ENCODE measurements at regions not wholly inside any gene's neighbourhood (a gene's known extent, or its start where the extent isn't known, plus 50 kb on each side); places are given as distances from the start of the nearest gene placed in this dataset.

DNA sequence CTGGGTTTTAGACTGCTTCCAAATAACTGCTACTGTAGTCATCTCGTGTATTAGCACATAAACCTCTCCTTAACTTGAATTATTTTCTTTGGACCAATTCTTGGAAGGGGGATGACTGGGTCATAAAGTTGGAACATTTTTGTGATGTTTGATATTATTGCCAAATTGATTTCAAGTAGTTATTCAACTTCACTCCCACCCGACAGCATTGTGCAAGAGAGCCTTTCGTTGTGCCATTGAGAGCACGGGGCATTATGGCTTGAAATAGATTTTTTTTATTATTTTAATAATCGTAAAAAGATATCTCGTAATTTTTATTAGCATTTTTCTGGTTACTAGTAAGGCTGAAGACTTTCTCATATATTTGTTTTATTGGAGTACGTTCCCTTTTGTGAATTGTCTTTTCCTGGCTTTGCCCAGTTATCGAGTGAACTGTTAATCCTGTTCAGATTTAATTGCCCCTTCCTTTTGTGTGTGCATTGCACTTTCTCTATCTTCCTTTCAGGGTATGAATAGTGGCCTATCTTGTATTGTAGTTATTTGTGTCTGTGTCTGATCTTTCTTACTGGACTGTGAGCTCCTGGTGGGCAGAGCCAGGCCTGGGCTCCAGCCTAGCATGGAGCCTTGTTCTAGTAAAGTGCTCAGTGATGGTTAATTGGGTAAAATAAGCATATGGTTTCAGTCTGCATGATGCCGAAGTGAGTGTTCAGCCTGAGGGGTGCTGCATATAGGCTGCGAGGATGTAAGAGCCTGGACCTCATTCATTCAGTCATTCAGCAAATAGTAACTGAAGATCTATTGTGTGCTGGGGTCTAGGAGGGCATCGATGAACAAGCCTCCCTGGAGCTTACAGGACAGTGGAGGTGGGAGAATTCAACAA lies 93.5 kb upstream of the SHB start:
- no peak for TF ChIP-seq CTCF (conservative IDR thresholded peaks at IDR 0.05; ENCODE audit: low read depth, low read length)
- no peak overlapping the region for H3K4me3 ChIP-seq (ENCODE audit: low read depth, low read length)
- DNase-seq (ENCODE audit: low read depth), result no peak

DNA sequence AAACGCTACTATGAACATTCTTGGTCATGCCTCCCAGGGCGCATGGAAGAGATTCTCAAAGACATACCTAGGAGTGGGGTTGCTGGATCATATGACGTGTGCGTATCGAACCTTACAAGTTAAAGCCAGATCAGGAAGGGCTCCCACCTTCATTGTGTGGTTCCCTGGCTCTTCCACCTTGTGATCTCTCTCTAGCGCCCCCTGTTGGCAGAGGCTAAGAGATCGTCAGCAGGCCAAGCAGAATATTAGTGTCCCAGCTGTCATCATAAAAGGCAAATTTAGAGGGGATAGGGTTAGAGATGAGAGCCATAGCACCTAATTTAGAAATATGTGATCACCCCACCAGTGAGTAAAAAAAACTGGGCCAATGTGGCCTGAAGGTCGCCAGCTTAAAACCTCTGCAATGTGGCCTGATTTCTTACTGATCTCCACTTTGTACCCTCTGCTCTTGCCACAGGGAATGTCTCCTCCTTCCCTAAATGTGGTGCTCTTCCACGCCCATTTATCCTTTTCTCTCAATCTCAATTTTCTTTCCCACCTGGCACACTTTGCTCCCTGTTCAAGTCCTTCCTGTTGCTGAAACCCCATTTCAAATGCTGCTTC lies 91.7 kb upstream of the SHB start:
- no peak for DNase-seq (ENCODE audit: low read depth)
- TF ChIP-seq CTCF (conservative IDR thresholded peaks at IDR 0.05; ENCODE audit: low read depth, low read length), result peak; percentile 91
- H3K4me3 ChIP-seq (ENCODE audit: low read depth, low read length), result no peak overlapping the region

DNA sequence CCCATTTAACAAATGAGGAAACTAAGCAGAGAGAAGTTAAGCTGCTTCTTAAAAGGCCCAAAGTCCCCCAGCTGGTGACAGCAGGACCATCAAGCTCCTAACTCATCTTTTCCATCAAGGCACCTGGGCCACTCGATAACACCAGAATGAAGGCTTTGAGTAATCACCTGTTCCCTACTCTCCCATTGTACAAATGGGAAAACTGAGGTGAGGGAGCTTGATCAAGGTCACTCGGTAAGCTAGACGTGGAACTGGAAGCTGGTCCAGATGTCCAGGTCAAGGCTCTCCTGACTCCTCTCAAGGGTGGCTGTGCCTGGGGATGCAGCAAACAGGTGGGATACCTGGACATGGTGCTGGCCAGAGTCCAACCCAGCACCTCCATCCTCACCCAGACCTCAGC lies 90.6 kb upstream of the SHB start:
- H3K4me3 ChIP-seq (ENCODE audit: low read depth, low read length), result no peak overlapping the region
- TF ChIP-seq CTCF (conservative IDR thresholded peaks at IDR 0.05; ENCODE audit: low read depth, low read length), result no peak
- no peak for DNase-seq (ENCODE audit: low read depth)

GRCh38 chr9:38158628-38159027 lies 89.6 kb upstream of the SHB start:
- DNase-seq (ENCODE audit: low read depth), result no peak
- H3K4me3 ChIP-seq (ENCODE audit: low read depth, low read length), result no peak overlapping the region
- no peak for TF ChIP-seq CTCF (conservative IDR thresholded peaks at IDR 0.05; ENCODE audit: low read depth, low read length)

- TF ChIP-seq CTCF (conservative IDR thresholded peaks at IDR 0.05; ENCODE audit: low read depth, low read length), result no peak
- no peak overlapping the region for H3K4me3 ChIP-seq (ENCODE audit: low read depth, low read length)
- DNase-seq (ENCODE audit: low read depth), result no peak
These were observed 88.7 kb upstream of the SHB start for GRCh38 chr9:38157711-38158110.

GRCh38 chr9:38154501-38155421 lies 85.7 kb upstream of the SHB start:
- no peak for DNase-seq (ENCODE audit: low read depth)
- H3K4me3 ChIP-seq (ENCODE audit: low read depth, low read length), result no peak overlapping the region
- no peak for TF ChIP-seq CTCF (conservative IDR thresholded peaks at IDR 0.05; ENCODE audit: low read depth, low read length)

Data from epithelial cell of proximal tubule (primary cell).